PC-9 (cell line): ENCODE measurements at regions not wholly inside any gene's neighbourhood (a gene's known extent, or its start where the extent isn't known, plus 50 kb on each side); places are given as distances from the start of the nearest gene placed in this dataset.

Experiments
- EZH2 ChIP-seq: fragments of 200-600 bp; sonication (generic); IDR thresholded peaks from 2 replicates; pipeline ENCODE4 v1.8.0; 2017; ENCODE audit warnings: antibody characterized with exemption, low read depth
- TF ChIP-seq, protein P1 (sequence below): fragments of 200-600 bp; sonication (generic); conservative IDR thresholded peaks from 2 replicates; pipeline ENCODE4 v1.6.1; 2017; ENCODE audit warnings: mixed run types, antibody characterized with exemption, mild to moderate bottlenecking, moderate library complexity

DNA sequence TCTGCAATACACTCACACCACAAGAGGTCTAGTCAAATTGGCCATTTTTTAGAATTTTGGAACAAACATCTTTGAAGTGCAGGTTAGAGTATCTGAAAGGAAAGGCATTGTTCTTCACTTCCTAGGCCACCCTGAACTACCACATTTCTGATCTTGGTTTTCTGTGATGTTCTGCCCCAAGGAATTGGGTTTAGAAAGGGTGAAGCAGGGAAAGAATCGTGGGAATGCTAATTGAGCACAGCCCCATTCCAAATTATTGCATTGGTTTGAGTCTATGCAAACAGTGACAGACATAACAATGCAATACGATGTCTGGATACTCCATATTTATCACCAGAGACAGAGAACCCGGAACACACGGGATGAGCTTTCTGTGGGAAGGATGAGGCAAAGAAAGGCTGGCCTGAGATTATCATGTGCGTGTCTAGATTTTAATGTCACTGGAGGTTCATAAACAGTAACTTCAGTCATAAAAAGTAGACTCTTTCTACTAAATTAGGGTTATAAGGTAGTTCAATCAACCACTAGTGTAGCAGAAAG lies 195.3 kb upstream of the BLID start:
- TF ChIP-seq, protein P1, sequence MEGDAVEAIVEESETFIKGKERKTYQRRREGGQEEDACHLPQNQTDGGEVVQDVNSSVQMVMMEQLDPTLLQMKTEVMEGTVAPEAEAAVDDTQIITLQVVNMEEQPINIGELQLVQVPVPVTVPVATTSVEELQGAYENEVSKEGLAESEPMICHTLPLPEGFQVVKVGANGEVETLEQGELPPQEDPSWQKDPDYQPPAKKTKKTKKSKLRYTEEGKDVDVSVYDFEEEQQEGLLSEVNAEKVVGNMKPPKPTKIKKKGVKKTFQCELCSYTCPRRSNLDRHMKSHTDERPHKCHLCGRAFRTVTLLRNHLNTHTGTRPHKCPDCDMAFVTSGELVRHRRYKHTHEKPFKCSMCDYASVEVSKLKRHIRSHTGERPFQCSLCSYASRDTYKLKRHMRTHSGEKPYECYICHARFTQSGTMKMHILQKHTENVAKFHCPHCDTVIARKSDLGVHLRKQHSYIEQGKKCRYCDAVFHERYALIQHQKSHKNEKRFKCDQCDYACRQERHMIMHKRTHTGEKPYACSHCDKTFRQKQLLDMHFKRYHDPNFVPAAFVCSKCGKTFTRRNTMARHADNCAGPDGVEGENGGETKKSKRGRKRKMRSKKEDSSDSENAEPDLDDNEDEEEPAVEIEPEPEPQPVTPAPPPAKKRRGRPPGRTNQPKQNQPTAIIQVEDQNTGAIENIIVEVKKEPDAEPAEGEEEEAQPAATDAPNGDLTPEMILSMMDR = no peak
- TF ChIP-seq EZH2 = no peak
